SK-N-SH treated with all-trans-retinoic acid at 6 μM for 48 hours (cell line): ENCODE measurements at regions not wholly inside any gene's neighbourhood (a gene's known extent, or its start where the extent isn't known, plus 50 kb on each side); places are given as distances from the start of the nearest gene placed in this dataset.

ENCODE experiments used
- ATAC-seq: fragments of 200-7000 bp; cut with Tn5 transposase; 3 replicates; pipeline ENCODE4 v1.9.1; 2020; ENCODE audit warnings: mild to moderate bottlenecking, moderate library complexity
- ARNTL ChIP-seq: fragments of 450-650 bp; formaldehyde crosslinking; IDR thresholded peaks from 2 replicates; pipeline ENCODE4 v1.5.0; 2020; ENCODE audit warnings: low read depth, mild to moderate bottlenecking, moderate library complexity, borderline replicate concordance
- BACH2 ChIP-seq: fragments of 250-450 bp; sonication (Bioruptor Pico); IDR thresholded peaks from 2 replicates; pipeline ENCODE4 v1.9.0; 2021; ENCODE audit warnings: mild to moderate bottlenecking, borderline replicate concordance
- CSDC2 ChIP-seq: fragments of 250-450 bp; sonication (Bioruptor Pico); IDR thresholded peaks from 2 replicates; pipeline ENCODE4 v1.5.0; 2020; ENCODE audit warnings: mild to moderate bottlenecking, moderate library complexity
- ESRRG ChIP-seq: fragments of 250-450 bp; sonication (Bioruptor Pico); IDR thresholded peaks from 2 replicates; pipeline ENCODE4 v1.6.1; 2021; ENCODE audit warnings: mild to moderate bottlenecking
- GLIS3 ChIP-seq: fragments of 250-450 bp; sonication (Bioruptor Pico); IDR thresholded peaks from 2 replicates; pipeline ENCODE4 v1.5.0; 2020; ENCODE audit warnings: mild to moderate bottlenecking, moderate library complexity
- ISL1 ChIP-seq: fragments of 250-450 bp; sonication (Bioruptor Pico); IDR thresholded peaks from 2 replicates; pipeline ENCODE4 v2.1.2; 2022; ENCODE audit warnings: mild to moderate bottlenecking, moderate library complexity
- OSR1 ChIP-seq: fragments of 250-450 bp; sonication (Bioruptor Pico); IDR thresholded peaks from 2 replicates; pipeline ENCODE4 v1.8.0; 2022; ENCODE audit warnings: moderate library complexity, mild to moderate bottlenecking, inconsistent platforms
- PPARA ChIP-seq: fragments of 250-450 bp; sonication (Bioruptor Pico); IDR thresholded peaks from 2 replicates; pipeline ENCODE4 v1.5.0; 2020; ENCODE audit warnings: mild to moderate bottlenecking, borderline replicate concordance
- RARB ChIP-seq: fragments of 250-450 bp; sonication (Bioruptor Pico); IDR thresholded peaks from 2 replicates; pipeline ENCODE4 v1.8.0; 2021; ENCODE audit warnings: mild to moderate bottlenecking, moderate library complexity
- SNAI2 ChIP-seq: fragments of 250-450 bp; sonication (Bioruptor Pico); IDR thresholded peaks from 2 replicates; pipeline ENCODE4 v1.5.0; 2020; ENCODE audit warnings: mild to moderate bottlenecking, moderate library complexity
- TCF4 ChIP-seq: fragments of 250-450 bp; sonication (Bioruptor Pico); IDR thresholded peaks from 2 replicates; pipeline ENCODE4 v1.8.0; 2021; ENCODE audit warnings: mild to moderate bottlenecking, moderate library complexity, borderline replicate concordance
- TOX ChIP-seq: fragments of 250-450 bp; sonication (Bioruptor Pico); IDR thresholded peaks from 2 replicates; pipeline ENCODE4 v1.8.0; 2021; ENCODE audit warnings: mild to moderate bottlenecking, moderate library complexity, borderline replicate concordance
- ZC3H10 ChIP-seq: fragments of 250-450 bp; sonication (Bioruptor Pico); IDR thresholded peaks from 2 replicates; pipeline ENCODE4 v1.5.1; 2021; ENCODE audit warnings: mild to moderate bottlenecking, moderate library complexity
- ZFP3 ChIP-seq: fragments of 250-450 bp; sonication (Bioruptor Pico); IDR thresholded peaks from 2 replicates; pipeline ENCODE4 v1.5.0; 2020; ENCODE audit warnings: mild to moderate bottlenecking, moderate library complexity
- ZNF565 ChIP-seq: fragments of 450-650 bp; formaldehyde crosslinking; conservative IDR thresholded peaks from 2 replicates; pipeline ENCODE4 v1.5.0; 2020; ENCODE audit warnings: low read depth, mild to moderate bottlenecking, moderate library complexity
- ZNF70 ChIP-seq: fragments of 450-650 bp; formaldehyde crosslinking; IDR thresholded peaks from 2 replicates; pipeline ENCODE4 v1.5.0; 2020; ENCODE audit warnings: mild to moderate bottlenecking, moderate library complexity
- TF ChIP-seq, protein P1 (sequence below): fragments of 250-450 bp; sonication (Bioruptor Pico); IDR thresholded peaks from 2 replicates; pipeline ENCODE4 v1.8.0; 2021; ENCODE audit warnings: low read depth, mild to moderate bottlenecking, moderate library complexity, borderline replicate concordance
- TF ChIP-seq, protein P2 (sequence below): fragments of 250-450 bp; sonication (Bioruptor Pico); IDR thresholded peaks from 2 replicates; pipeline ENCODE4 v1.5.1; 2021; ENCODE audit warnings: mild to moderate bottlenecking, moderate library complexity
- TF ChIP-seq, protein P3 (sequence below): fragments of 250-450 bp; sonication (Bioruptor Pico); IDR thresholded peaks from 2 replicates; pipeline ENCODE4 v1.8.0; 2020; ENCODE audit warnings: mild to moderate bottlenecking, moderate library complexity, borderline replicate concordance
- TF ChIP-seq, protein P4 (sequence below): fragments of 250-450 bp; sonication (Bioruptor Pico); IDR thresholded peaks from 2 replicates; pipeline ENCODE4 v1.5.0; 2020; ENCODE audit warnings: mild to moderate bottlenecking, moderate library complexity
- TF ChIP-seq, protein P5 (sequence below): fragments of 250-450 bp; sonication (Bioruptor Pico); IDR thresholded peaks from 2 replicates; pipeline ENCODE4 v1.5.1; 2020; ENCODE audit warnings: low read depth, mild to moderate bottlenecking, moderate library complexity

DNA sequence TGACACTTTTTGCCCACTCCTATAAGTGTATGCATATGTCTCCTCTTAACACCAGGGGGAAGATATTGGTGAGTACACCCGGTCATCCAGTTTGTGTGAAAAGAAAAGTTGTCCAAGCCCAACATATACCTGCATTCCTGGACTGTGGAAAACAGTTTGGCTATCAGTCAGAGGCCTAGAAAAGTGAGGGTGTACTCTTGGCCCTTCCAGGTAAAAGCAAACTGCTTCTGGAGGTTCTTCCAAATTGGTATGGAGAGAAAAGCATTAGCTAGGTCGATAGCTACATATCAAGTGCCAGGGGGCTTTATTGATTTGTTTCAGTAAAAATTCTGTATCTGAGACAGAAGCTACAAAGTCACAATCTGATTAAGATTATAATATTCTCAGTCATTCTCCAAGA, 144.0 kb downstream of the SPTSSA start:
- TF ChIP-seq ZNF565 = no peak
- TF ChIP-seq GLIS3 = no peak
- no peak for TF ChIP-seq TCF4 (CRISPR knock-in tag)
- TF ChIP-seq, protein P1, sequence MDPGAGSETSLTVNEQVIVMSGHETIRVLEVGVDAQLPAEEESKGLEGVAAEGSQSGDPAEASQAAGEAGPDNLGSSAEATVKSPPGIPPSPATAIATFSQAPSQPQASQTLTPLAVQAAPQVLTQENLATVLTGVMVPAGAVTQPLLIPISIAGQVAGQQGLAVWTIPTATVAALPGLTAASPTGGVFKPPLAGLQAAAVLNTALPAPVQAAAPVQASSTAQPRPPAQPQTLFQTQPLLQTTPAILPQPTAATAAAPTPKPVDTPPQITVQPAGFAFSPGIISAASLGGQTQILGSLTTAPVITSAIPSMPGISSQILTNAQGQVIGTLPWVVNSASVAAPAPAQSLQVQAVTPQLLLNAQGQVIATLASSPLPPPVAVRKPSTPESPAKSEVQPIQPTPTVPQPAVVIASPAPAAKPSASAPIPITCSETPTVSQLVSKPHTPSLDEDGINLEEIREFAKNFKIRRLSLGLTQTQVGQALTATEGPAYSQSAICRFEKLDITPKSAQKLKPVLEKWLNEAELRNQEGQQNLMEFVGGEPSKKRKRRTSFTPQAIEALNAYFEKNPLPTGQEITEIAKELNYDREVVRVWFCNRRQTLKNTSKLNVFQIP (CRISPR knock-in tag) = no peak
- no peak for TF ChIP-seq ZFP3 (CRISPR knock-in tag)
- TF ChIP-seq ZC3H10 = no peak
- no peak for TF ChIP-seq RARB
- TF ChIP-seq PPARA (CRISPR knock-in tag) = no peak
- TF ChIP-seq ARNTL (CRISPR knock-in tag) = no peak
- no peak for TF ChIP-seq TOX
- TF ChIP-seq, protein P2, sequence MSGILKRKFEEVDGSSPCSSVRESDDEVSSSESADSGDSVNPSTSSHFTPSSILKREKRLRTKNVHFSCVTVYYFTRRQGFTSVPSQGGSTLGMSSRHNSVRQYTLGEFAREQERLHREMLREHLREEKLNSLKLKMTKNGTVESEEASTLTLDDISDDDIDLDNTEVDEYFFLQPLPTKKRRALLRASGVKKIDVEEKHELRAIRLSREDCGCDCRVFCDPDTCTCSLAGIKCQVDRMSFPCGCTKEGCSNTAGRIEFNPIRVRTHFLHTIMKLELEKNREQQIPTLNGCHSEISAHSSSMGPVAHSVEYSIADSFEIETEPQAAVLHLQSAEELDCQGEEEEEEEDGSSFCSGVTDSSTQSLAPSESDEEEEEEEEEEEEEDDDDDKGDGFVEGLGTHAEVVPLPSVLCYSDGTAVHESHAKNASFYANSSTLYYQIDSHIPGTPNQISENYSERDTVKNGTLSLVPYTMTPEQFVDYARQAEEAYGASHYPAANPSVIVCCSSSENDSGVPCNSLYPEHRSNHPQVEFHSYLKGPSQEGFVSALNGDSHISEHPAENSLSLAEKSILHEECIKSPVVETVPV = no peak
- ATAC-seq = no peak

DNA sequence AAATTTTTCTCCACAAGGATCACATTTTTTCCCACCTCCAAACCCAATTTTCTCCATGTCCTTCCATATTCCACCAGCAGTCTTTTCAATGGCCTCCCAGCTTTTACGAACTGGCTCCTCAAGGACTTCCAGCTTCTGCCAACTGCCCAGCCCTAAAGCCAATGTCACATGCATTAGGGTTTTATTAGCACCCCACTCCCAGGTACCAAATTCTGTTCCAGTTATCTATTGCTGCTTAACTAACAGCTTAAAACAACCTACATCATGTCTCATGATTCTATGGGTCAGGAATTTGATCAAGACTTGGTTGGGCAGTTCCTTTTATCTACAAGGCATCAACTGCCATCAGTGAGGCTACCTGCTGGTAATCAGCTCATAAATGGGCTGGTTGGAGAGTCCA, 151.3 kb downstream of the SPTSSA start:
- TF ChIP-seq BACH2 (no peak), ESRRG (CRISPR knock-in tag) (no peak), OSR1 (no peak), RARB (no peak), CSDC2 (no peak), ZFP3 (CRISPR knock-in tag) (no peak), TOX (no peak), PPARA (CRISPR knock-in tag) (no peak)
- TF ChIP-seq, protein P1 (CRISPR knock-in tag) = no peak
- TF ChIP-seq, protein P2 = no peak
- TF ChIP-seq, protein P3, sequence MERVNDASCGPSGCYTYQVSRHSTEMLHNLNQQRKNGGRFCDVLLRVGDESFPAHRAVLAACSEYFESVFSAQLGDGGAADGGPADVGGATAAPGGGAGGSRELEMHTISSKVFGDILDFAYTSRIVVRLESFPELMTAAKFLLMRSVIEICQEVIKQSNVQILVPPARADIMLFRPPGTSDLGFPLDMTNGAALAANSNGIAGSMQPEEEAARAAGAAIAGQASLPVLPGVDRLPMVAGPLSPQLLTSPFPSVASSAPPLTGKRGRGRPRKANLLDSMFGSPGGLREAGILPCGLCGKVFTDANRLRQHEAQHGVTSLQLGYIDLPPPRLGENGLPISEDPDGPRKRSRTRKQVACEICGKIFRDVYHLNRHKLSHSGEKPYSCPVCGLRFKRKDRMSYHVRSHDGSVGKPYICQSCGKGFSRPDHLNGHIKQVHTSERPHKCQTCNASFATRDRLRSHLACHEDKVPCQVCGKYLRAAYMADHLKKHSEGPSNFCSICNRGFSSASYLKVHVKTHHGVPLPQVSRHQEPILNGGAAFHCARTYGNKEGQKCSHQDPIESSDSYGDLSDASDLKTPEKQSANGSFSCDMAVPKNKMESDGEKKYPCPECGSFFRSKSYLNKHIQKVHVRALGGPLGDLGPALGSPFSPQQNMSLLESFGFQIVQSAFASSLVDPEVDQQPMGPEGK = no peak
- TF ChIP-seq, all 23 proteins: peak for 0
- no peak for ATAC-seq

DNA sequence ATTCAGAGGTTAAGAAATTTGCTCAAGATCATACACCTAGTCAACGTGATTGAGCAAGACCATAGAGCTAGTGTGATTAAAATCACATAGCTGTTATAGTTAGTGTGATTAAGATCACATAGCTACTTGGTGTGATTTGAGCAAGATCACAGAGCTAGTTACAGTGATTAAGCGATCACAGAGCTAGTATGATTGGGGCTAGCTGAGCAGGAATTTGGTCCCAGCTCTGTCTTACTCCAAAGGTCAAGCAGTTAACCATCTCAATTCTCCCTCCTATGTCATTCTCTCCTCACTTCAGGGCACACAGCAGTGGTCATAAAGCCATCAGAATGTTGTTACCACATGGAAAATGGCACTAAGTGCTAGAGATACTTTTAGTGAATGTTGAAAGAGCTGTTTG, 158.2 kb downstream of the SPTSSA start:
- no peak for ATAC-seq
- TF ChIP-seq ZC3H10 (no peak), GLIS3 (no peak), BACH2 (no peak), TOX (no peak), TCF4 (CRISPR knock-in tag) (no peak), ZNF565 (no peak), OSR1 (no peak), SNAI2 (CRISPR knock-in tag) (no peak), ZNF70 (CRISPR knock-in tag) (no peak), ESRRG (CRISPR knock-in tag) (no peak), ISL1 (no peak), RARB (no peak), PPARA (CRISPR knock-in tag) (no peak)
- TF ChIP-seq, protein P4, sequence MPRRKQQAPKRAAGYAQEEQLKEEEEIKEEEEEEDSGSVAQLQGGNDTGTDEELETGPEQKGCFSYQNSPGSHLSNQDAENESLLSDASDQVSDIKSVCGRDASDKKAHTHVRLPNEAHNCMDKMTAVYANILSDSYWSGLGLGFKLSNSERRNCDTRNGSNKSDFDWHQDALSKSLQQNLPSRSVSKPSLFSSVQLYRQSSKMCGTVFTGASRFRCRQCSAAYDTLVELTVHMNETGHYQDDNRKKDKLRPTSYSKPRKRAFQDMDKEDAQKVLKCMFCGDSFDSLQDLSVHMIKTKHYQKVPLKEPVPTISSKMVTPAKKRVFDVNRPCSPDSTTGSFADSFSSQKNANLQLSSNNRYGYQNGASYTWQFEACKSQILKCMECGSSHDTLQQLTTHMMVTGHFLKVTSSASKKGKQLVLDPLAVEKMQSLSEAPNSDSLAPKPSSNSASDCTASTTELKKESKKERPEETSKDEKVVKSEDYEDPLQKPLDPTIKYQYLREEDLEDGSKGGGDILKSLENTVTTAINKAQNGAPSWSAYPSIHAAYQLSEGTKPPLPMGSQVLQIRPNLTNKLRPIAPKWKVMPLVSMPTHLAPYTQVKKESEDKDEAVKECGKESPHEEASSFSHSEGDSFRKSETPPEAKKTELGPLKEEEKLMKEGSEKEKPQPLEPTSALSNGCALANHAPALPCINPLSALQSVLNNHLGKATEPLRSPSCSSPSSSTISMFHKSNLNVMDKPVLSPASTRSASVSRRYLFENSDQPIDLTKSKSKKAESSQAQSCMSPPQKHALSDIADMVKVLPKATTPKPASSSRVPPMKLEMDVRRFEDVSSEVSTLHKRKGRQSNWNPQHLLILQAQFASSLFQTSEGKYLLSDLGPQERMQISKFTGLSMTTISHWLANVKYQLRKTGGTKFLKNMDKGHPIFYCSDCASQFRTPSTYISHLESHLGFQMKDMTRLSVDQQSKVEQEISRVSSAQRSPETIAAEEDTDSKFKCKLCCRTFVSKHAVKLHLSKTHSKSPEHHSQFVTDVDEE = no peak
- TF ChIP-seq, protein P3 = no peak
- TF ChIP-seq, protein P2 = no peak
- TF ChIP-seq, protein P5, sequence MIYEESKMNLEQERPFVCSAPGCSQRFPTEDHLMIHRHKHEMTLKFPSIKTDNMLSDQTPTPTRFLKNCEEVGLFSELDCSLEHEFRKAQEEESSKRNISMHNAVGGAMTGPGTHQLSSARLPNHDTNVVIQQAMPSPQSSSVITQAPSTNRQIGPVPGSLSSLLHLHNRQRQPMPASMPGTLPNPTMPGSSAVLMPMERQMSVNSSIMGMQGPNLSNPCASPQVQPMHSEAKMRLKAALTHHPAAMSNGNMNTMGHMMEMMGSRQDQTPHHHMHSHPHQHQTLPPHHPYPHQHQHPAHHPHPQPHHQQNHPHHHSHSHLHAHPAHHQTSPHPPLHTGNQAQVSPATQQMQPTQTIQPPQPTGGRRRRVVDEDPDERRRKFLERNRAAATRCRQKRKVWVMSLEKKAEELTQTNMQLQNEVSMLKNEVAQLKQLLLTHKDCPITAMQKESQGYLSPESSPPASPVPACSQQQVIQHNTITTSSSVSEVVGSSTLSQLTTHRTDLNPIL (CRISPR knock-in tag) = no peak
